Activated T-helper 1 cell treated with anti-CD3 and anti-CD28 coated beads, Interleukin-12 subunit alpha, Interleukin-12 subunit beta, Interleukin-2, Interleukin-4 antibody, amounts not matched to agents 30 ng/mL and 10 ng/mL and 1 ng/mL, durations not matched to agents 14 hours and 24 hours and 36 hours (primary cell): ENCODE measurements at regions not wholly inside any gene's neighbourhood (a gene's known extent, or its start where the extent isn't known, plus 50 kb on each side); places are given as distances from the start of the nearest gene placed in this dataset.

ENCODE experiments used
- DNase-seq: peaks from one replicate; pipeline ENCODE4 v3.0.0; 2021; ENCODE audit warnings: low spot score
- H3K27ac Mint-ChIP-seq: one replicate; pipeline ENCODE4 v1.8.0; 2021; ENCODE audit warnings: mild to moderate bottlenecking, mixed read lengths
- H3K27me3 Mint-ChIP-seq: one replicate; pipeline ENCODE4 v1.8.0; 2022; ENCODE audit warnings: mild to moderate bottlenecking, moderate library complexity, mixed read lengths; ENCODE audit not compliant: insufficient read depth
- H3K36me3 Mint-ChIP-seq: one replicate; pipeline ENCODE4 v1.8.0; 2021; ENCODE audit warnings: low read depth, mixed read lengths
- H3K4me1 Mint-ChIP-seq: one replicate; pipeline ENCODE4 v1.8.0; 2021; ENCODE audit warnings: low read depth, mixed read lengths
- H3K4me3 Mint-ChIP-seq: one replicate; pipeline ENCODE4 v1.8.0; 2021; ENCODE audit warnings: mild to moderate bottlenecking, moderate library complexity, mixed read lengths
- H3K9me3 Mint-ChIP-seq: one replicate; pipeline ENCODE4 v1.8.0; 2021; ENCODE audit warnings: mixed read lengths
- intact Hi-C: fragments of 100-400 bp; cut with micrococcal nuclease; formaldehyde crosslinking; loops from one replicate; pipeline ENCODE4 v1.15.1; 2024

- H3K27me3 Mint-ChIP-seq, result no peaks in the 10 kb centered on the region
- H3K4me1 Mint-ChIP-seq, result no peaks in the 10 kb centered on the region
- intact Hi-C loops, result no loop called here
- H3K36me3 Mint-ChIP-seq, result no peaks in the 10 kb centered on the region
- no peak overlapping the region for H3K4me3 Mint-ChIP-seq
- no peak overlapping the region for H3K27ac Mint-ChIP-seq
- H3K9me3 Mint-ChIP-seq, result no peaks in the 10 kb centered on the region
- DNase-seq, result no peak
These were observed 649.8 kb downstream of the CETN3 start for GRCh38 chr5:89759802-89760201.

- H3K4me1 Mint-ChIP-seq, result no peaks in the 10 kb centered on the region
- intact Hi-C loops, result no loop called here
- DNase-seq, result no peak
- no peak overlapping the region for H3K4me3 Mint-ChIP-seq
- no peak overlapping the region for H3K27ac Mint-ChIP-seq
- H3K27me3 Mint-ChIP-seq, result no peaks in the 10 kb centered on the region
- H3K36me3 Mint-ChIP-seq, result no peaks in the 10 kb centered on the region
- no peaks in the 10 kb centered on the region for H3K9me3 Mint-ChIP-seq
These were observed 651.4 kb downstream of the CETN3 start for GRCh38 chr5:89758146-89758545.

GRCh38 chr5:89756955-89757354, 652.6 kb downstream of the CETN3 start:
- H3K36me3 Mint-ChIP-seq, result no peaks in the 10 kb centered on the region
- no peak for DNase-seq
- intact Hi-C loops, result no loop called here
- no peaks in the 10 kb centered on the region for H3K9me3 Mint-ChIP-seq
- no peaks in the 10 kb centered on the region for H3K4me1 Mint-ChIP-seq
- H3K4me3 Mint-ChIP-seq, result no peak overlapping the region
- H3K27ac Mint-ChIP-seq, result no peak overlapping the region
- H3K27me3 Mint-ChIP-seq, result no peaks in the 10 kb centered on the region

GRCh38 chr5:89755024-89755423, 654.5 kb downstream of the CETN3 start:
- no peak overlapping the region for H3K4me3 Mint-ChIP-seq
- H3K9me3 Mint-ChIP-seq, result no peaks in the 10 kb centered on the region
- no peaks in the 10 kb centered on the region for H3K27me3 Mint-ChIP-seq
- H3K36me3 Mint-ChIP-seq, result no peaks in the 10 kb centered on the region
- intact Hi-C loops, result no loop called here
- H3K27ac Mint-ChIP-seq, result no peak overlapping the region
- H3K4me1 Mint-ChIP-seq, result no peaks in the 10 kb centered on the region
- no peak for DNase-seq

GRCh38 chr5:89735082-89735481, 674.5 kb downstream of the CETN3 start:
- no peak for DNase-seq
- intact Hi-C loops, result no loop called here
- Mint-ChIP-seq H3K4me1 (no peaks in the 10 kb centered on the region), H3K27ac (no peak overlapping the region), H3K4me3 (no peak overlapping the region), H3K36me3 (no peaks in the 10 kb centered on the region), H3K9me3 (no peaks in the 10 kb centered on the region), H3K27me3 (no peaks in the 10 kb centered on the region)

GRCh38 chr5:89733772-89734171, 675.8 kb downstream of the CETN3 start:
- Mint-ChIP-seq H3K9me3 (no peaks in the 10 kb centered on the region), H3K27me3 (no peaks in the 10 kb centered on the region), H3K36me3 (no peaks in the 10 kb centered on the region), H3K27ac (no peak overlapping the region), H3K4me1 (no peaks in the 10 kb centered on the region), H3K4me3 (no peak overlapping the region)
- no peak for DNase-seq
- intact Hi-C loops, result no loop called here

- Mint-ChIP-seq H3K27ac (no peak overlapping the region), H3K36me3 (no peaks in the 10 kb centered on the region), H3K4me3 (no peak overlapping the region), H3K27me3 (no peaks in the 10 kb centered on the region), H3K9me3 (no peaks in the 10 kb centered on the region), H3K4me1 (no peaks in the 10 kb centered on the region)
- no peak for DNase-seq
- intact Hi-C loops, result no loop called here
These were observed 679.8 kb downstream of the CETN3 start for GRCh38 chr5:89729623-89730301.

- Mint-ChIP-seq H3K27me3 (no peaks in the 10 kb centered on the region), H3K9me3 (no peaks in the 10 kb centered on the region), H3K27ac (no peak overlapping the region), H3K36me3 (no peaks in the 10 kb centered on the region), H3K4me3 (no peak overlapping the region), H3K4me1 (no peaks in the 10 kb centered on the region)
- intact Hi-C loops, result no loop called here
- DNase-seq, result no peak
These were observed 680.8 kb downstream of the CETN3 start for GRCh38 chr5:89728750-89729149.

- H3K27me3 Mint-ChIP-seq, result no peaks in the 10 kb centered on the region
- no peak overlapping the region for H3K4me3 Mint-ChIP-seq
These were observed 681.4 kb downstream of the CETN3 start for GRCh38 chr5:89728134-89728533.

GRCh38 chr5:89724379-89725095, 685.0 kb downstream of the CETN3 start:
- no peaks in the 10 kb centered on the region for H3K4me1 Mint-ChIP-seq
- no peak overlapping the region for H3K27ac Mint-ChIP-seq
- H3K4me3 Mint-ChIP-seq, result no peak overlapping the region
- intact Hi-C loops, result no loop called here
- H3K9me3 Mint-ChIP-seq, result no peaks in the 10 kb centered on the region
- H3K27me3 Mint-ChIP-seq, result no peaks in the 10 kb centered on the region
- no peak for DNase-seq
- no peaks in the 10 kb centered on the region for H3K36me3 Mint-ChIP-seq

More at GRCh38 chr5:89728134-89728533, 681.4 kb downstream of the CETN3 start:
- no peaks in the 10 kb centered on the region for H3K36me3 Mint-ChIP-seq
- no peak overlapping the region for H3K27ac Mint-ChIP-seq
- no peak for DNase-seq
- intact Hi-C loops, result no loop called here
- H3K4me1 Mint-ChIP-seq, result no peaks in the 10 kb centered on the region
- H3K9me3 Mint-ChIP-seq, result no peaks in the 10 kb centered on the region

GRCh38 chr5:89723907-89724306, 685.6 kb downstream of the CETN3 start:
- no peak overlapping the region for H3K27ac Mint-ChIP-seq
- H3K4me1 Mint-ChIP-seq, result no peaks in the 10 kb centered on the region
- H3K27me3 Mint-ChIP-seq, result no peaks in the 10 kb centered on the region
- DNase-seq, result no peak
- H3K36me3 Mint-ChIP-seq, result no peaks in the 10 kb centered on the region
- H3K4me3 Mint-ChIP-seq, result no peak overlapping the region
- intact Hi-C loops, result no loop called here
- no peaks in the 10 kb centered on the region for H3K9me3 Mint-ChIP-seq

- H3K4me3 Mint-ChIP-seq, result no peak overlapping the region
- no peak for DNase-seq
These were observed 687.0 kb downstream of the CETN3 start for GRCh38 chr5:89722538-89722937.

GRCh38 chr5:89721931-89722330, 687.6 kb downstream of the CETN3 start:
- no peak for DNase-seq
- H3K36me3 Mint-ChIP-seq, result no peaks in the 10 kb centered on the region

More at GRCh38 chr5:89722538-89722937, 687.0 kb downstream of the CETN3 start:
- H3K27ac Mint-ChIP-seq, result no peak overlapping the region
- intact Hi-C loops, result no loop called here
- H3K36me3 Mint-ChIP-seq, result no peaks in the 10 kb centered on the region
- no peaks in the 10 kb centered on the region for H3K4me1 Mint-ChIP-seq
- H3K9me3 Mint-ChIP-seq, result no peaks in the 10 kb centered on the region
- H3K27me3 Mint-ChIP-seq, result no peaks in the 10 kb centered on the region

More at GRCh38 chr5:89721931-89722330, 687.6 kb downstream of the CETN3 start:
- Mint-ChIP-seq H3K4me1 (no peaks in the 10 kb centered on the region), H3K27me3 (no peaks in the 10 kb centered on the region), H3K9me3 (no peaks in the 10 kb centered on the region), H3K27ac (no peak overlapping the region), H3K4me3 (no peak overlapping the region)
- intact Hi-C loops, result no loop called here
